Brain microvascular endothelial cell (primary cell): ENCODE measurements at regions not wholly inside any gene's neighbourhood (a gene's known extent, or its start where the extent isn't known, plus 50 kb on each side); places are given as distances from the start of the nearest gene placed in this dataset.

Experiments
- DNase-seq: peaks from one replicate; pipeline ENCODE4 v3.0.0-alpha.2; 2020
- H3K27ac ChIP-seq: fragments of 250-450 bp; sonication (Bioruptor Pico); 2 replicates; pipeline ENCODE4 v1.5.1; 2020; ENCODE audit warnings: mild to moderate bottlenecking, moderate library complexity
- H3K27me3 ChIP-seq: fragments of 250-450 bp; sonication (Bioruptor Pico); replicated peaks from 2 replicates; pipeline ENCODE4 v1.5.1; 2020; ENCODE audit warnings: mild to moderate bottlenecking
- H3K36me3 ChIP-seq: fragments of 250-450 bp; sonication (Bioruptor Pico); replicated peaks from 2 replicates; pipeline ENCODE4 v1.5.1; 2020; ENCODE audit warnings: mild to moderate bottlenecking
- H3K4me3 ChIP-seq: 2 replicates; pipeline ENCODE4 v1.5.1; 2011; ENCODE audit warnings: low read depth, mild to moderate bottlenecking, control low read depth, low read length, moderate library complexity
- CTCF ChIP-seq: IDR thresholded peaks from 2 replicates; pipeline ENCODE4 v1.5.1; 2011; ENCODE audit warnings: low read depth, mild to moderate bottlenecking, moderate library complexity, low read length, control low read depth, inconsistent platforms; ENCODE audit errors: missing control alignments
- in situ Hi-C: cut with HindIII; loops from 2 replicates; pipeline ENCODE4 v1.10.0; 2017; ENCODE audit warnings: low sequenced_read_pairs, low pct_ligation_motif_present

DNA sequence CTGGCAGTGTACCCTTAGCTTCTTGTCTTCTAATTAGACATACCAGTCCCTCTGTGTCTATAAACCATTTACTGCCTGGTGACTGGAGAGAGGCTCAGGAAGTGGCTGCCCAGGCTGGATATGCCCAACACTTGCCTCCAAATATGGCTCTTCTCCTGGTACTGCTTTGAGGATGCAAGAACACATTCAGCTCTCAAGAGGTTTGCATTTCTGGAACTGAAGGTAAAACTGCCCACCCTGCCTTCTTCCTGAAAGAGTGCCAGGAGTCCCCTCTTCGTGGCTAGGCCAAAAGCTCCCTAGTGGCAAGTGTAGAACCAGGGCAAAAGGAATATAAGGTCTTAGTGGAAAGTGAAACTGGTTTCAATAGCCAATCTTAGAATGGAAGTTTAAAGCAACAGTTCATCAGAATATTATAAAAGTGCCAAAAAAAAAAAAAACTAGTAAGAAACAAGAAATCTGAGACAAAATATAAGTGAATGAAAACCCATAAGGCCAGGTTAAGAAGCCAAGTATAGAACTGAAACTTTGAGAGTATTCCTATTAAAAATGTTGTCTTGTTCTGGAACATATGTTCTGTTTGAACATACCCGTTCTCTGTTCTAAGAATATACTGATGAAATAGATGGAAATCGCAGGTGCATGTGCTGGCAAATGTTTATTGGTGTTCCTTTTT, 77.2 kb upstream of the CTTNBP2NL start:
- DNase-seq = no peak
- in situ Hi-C loops = no loop called here
- no peak overlapping the region for H3K27ac ChIP-seq
- no peak overlapping the region for H3K4me3 ChIP-seq
- H3K36me3 ChIP-seq = no peaks in the 10 kb centered on the region
- TF ChIP-seq CTCF = no peak
- H3K27me3 ChIP-seq = peaks cover 4% of the 10 kb centered on the region

- Histone ChIP-seq H3K4me3 (no peak overlapping the region), H3K27me3 (peaks cover 4% of the 10 kb centered on the region), H3K36me3 (no peaks in the 10 kb centered on the region), H3K27ac (no peak overlapping the region)
- no peak for TF ChIP-seq CTCF
- DNase-seq = no peak
- in situ Hi-C loops = no loop called here
Observed at GRCh38 chr1:112319371-112320040, 76.5 kb upstream of the CTTNBP2NL start.

DNA sequence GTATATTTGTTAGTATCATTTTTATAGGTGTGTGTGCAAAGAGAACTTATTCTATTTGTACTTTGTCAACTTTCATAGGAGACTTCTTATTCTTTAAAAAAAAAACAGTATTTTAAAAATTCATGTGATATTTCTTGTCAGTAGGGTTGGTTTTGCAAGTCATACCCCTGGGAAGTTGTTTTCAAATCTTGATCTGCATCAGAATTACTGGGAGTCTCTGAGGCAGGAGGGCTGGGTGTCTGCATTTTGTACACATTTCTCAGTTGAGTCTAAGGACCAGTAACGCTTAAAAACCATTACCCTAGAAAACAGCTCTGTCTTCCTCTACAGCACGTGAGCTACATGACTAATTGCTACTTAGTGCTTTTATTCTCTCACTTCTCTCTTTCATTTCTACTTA, 76.0 kb upstream of the CTTNBP2NL start:
- in situ Hi-C loops = no loop called here
- Histone ChIP-seq H3K27me3 (peaks cover 4% of the 10 kb centered on the region), H3K36me3 (no peaks in the 10 kb centered on the region), H3K27ac (no peak overlapping the region), H3K4me3 (no peak overlapping the region)
- no peak for TF ChIP-seq CTCF
- DNase-seq = no peak

- DNase-seq = no peak
- Histone ChIP-seq H3K27ac (no peak overlapping the region), H3K36me3 (no peaks in the 10 kb centered on the region), H3K27me3 (peaks cover 4% of the 10 kb centered on the region), H3K4me3 (no peak overlapping the region)
- no peak for TF ChIP-seq CTCF
- in situ Hi-C loops = no loop called here
Observed at GRCh38 chr1:112322018-112322417, 74.0 kb upstream of the CTTNBP2NL start.

- no peaks in the 10 kb centered on the region for H3K36me3 ChIP-seq
- no peak overlapping the region for H3K27ac ChIP-seq
- in situ Hi-C loops = no loop called here
- no peak overlapping the region for H3K4me3 ChIP-seq
- no peak for TF ChIP-seq CTCF
- no peak for DNase-seq
- H3K27me3 ChIP-seq = peaks cover 4% of the 10 kb centered on the region
Observed at GRCh38 chr1:112322983-112323678, 72.9 kb upstream of the CTTNBP2NL start.
